SU-DHL-6 (cell line): ENCODE measurements at regions not wholly inside any gene's neighbourhood (a gene's known extent, or its start where the extent isn't known, plus 50 kb on each side); places are given as distances from the start of the nearest gene placed in this dataset.

ENCODE experiments used
- H2AFZ ChIP-seq: fragments of 200-600 bp; sonication (generic); 2 replicates; pipeline ENCODE4 v1.6.1; 2014; ENCODE audit warnings: low read depth, mild to moderate bottlenecking, moderate library complexity, mixed read lengths, antibody characterized with exemption, low read length; ENCODE audit not compliant: severe bottlenecking
- H3F3A ChIP-seq: fragments of 200-600 bp; shearing (Covaris generic); 2 replicates; pipeline ENCODE4 v1.6.0; 2016; ENCODE audit warnings: antibody characterized with exemption, mild to moderate bottlenecking; ENCODE audit not compliant: insufficient read depth
- H3K27ac ChIP-seq: fragments of 200-600 bp; sonication (generic); 2 replicates; pipeline ENCODE4 v1.5.1; 2016; ENCODE audit warnings: low read depth, mild to moderate bottlenecking, low read length, moderate library complexity, mixed read lengths
- H3K27me3 ChIP-seq: fragments of 200-600 bp; sonication (generic), shearing (Covaris generic); 2 replicates; pipeline ENCODE4 v1.6.0; 2014; ENCODE audit warnings: mild to moderate bottlenecking, low read length
- H3K36me3 ChIP-seq: fragments of 200-600 bp; sonication (generic); 2 replicates; pipeline ENCODE4 v1.6.1; 2014; ENCODE audit warnings: mild to moderate bottlenecking, low read length, mixed read lengths
- H3K4me2 ChIP-seq: fragments of 300-600, 200-600 bp; shearing (Covaris generic), sonication (generic); 2 replicates; pipeline ENCODE4 v1.6.0; 2014; ENCODE audit warnings: low read length, low read depth, mild to moderate bottlenecking; ENCODE audit not compliant: poor library complexity, severe bottlenecking
- H3K4me3 ChIP-seq: fragments of 200-600 bp; sonication (generic); 2 replicates; pipeline ENCODE4 v1.5.1; 2014; ENCODE audit warnings: antibody characterized with exemption, low read length, mild to moderate bottlenecking, mixed read lengths; ENCODE audit not compliant: insufficient read depth, poor library complexity, severe bottlenecking
- H3K79me2 ChIP-seq: fragments of 200-600 bp; sonication (generic); 2 replicates; pipeline ENCODE4 v1.6.1; 2014; ENCODE audit warnings: mild to moderate bottlenecking, low read length, moderate library complexity; ENCODE audit not compliant: insufficient read depth
- H3K9ac ChIP-seq: fragments of 200-600 bp; sonication (generic); 2 replicates; pipeline ENCODE4 v1.7.0; 2014; ENCODE audit warnings: mild to moderate bottlenecking, low read length
- H3K9me2 ChIP-seq: fragments of 200-600 bp; sonication (generic); replicated peaks from 2 replicates; pipeline ENCODE4 v1.6.1; 2014; ENCODE audit warnings: low read length; ENCODE audit not compliant: insufficient read depth
- H3K9me3 ChIP-seq: fragments of 200-600 bp; sonication (generic); 2 replicates; pipeline ENCODE4 v1.6.1; 2014; ENCODE audit warnings: low read length, mixed read lengths; ENCODE audit not compliant: insufficient read depth
- H4K20me1 ChIP-seq: fragments of 200-600 bp; sonication (generic); 2 replicates; pipeline ENCODE4 v1.6.1; 2014; ENCODE audit warnings: low read depth, mild to moderate bottlenecking, antibody characterized with exemption, low read length, moderate library complexity, mixed read lengths
- CTCF ChIP-seq: fragments of 200-600 bp; sonication (generic); IDR thresholded peaks from one replicate; pipeline ENCODE4 v1.5.1; 2017; ENCODE audit warnings: antibody characterized with exemption, mild to moderate bottlenecking, low read length, moderate library complexity; ENCODE audit not compliant: insufficient read depth, poor library complexity, severe bottlenecking
- EZH2phosphoT487 ChIP-seq: fragments of 200-600 bp; sonication (generic), shearing (Covaris generic); conservative IDR thresholded peaks from 2 replicates; pipeline ENCODE4 v1.6.1; 2018; ENCODE audit warnings: mild to moderate bottlenecking, antibody characterized with exemption, low read length, moderate library complexity, mixed read lengths

- H3F3A ChIP-seq: no peaks in the 10 kb centered on the region
- no peak overlapping the region for H2AFZ ChIP-seq
- 0 out of 2 replicates have a peak, but pooled peaks cover 4% of the 10 kb centered on the region for H3K27me3 ChIP-seq
- H3K79me2 ChIP-seq: no peaks in the 10 kb centered on the region
- no peak overlapping the region for H3K27ac ChIP-seq
- H3K9me2 ChIP-seq: no peaks in the 10 kb centered on the region
- no peaks in the 10 kb centered on the region for H3K36me3 ChIP-seq
- H3K4me2 ChIP-seq: no peak overlapping the region
- H3K9me3 ChIP-seq: no peaks in the 10 kb centered on the region
- H3K4me3 ChIP-seq: no peak overlapping the region
- H3K9ac ChIP-seq: no peak overlapping the region
- TF ChIP-seq CTCF: no peak
- TF ChIP-seq EZH2phosphoT487: no peak
- no peaks in the 10 kb centered on the region for H4K20me1 ChIP-seq
These were observed 205.6 kb upstream of the GGTLC1 start for GRCh38 chr20:24194143-24194542.

GRCh38 chr20:24190905-24191304, 202.3 kb upstream of the GGTLC1 start:
- no peak overlapping the region for H3K4me2 ChIP-seq
- H3F3A ChIP-seq: no peaks in the 10 kb centered on the region
- no peaks in the 10 kb centered on the region for H4K20me1 ChIP-seq
- no peak overlapping the region for H3K9ac ChIP-seq
- H3K27me3 ChIP-seq: 0 out of 2 replicates have a peak, but pooled peaks cover 4% of the 10 kb centered on the region
- H3K27ac ChIP-seq: no peak overlapping the region
- no peak overlapping the region for H2AFZ ChIP-seq
- H3K4me3 ChIP-seq: no peak overlapping the region
- no peaks in the 10 kb centered on the region for H3K9me2 ChIP-seq
- no peaks in the 10 kb centered on the region for H3K79me2 ChIP-seq
- H3K36me3 ChIP-seq: no peaks in the 10 kb centered on the region
- no peak for TF ChIP-seq EZH2phosphoT487
- no peak for TF ChIP-seq CTCF
- no peaks in the 10 kb centered on the region for H3K9me3 ChIP-seq

- Histone ChIP-seq H3K4me3 (no peak overlapping the region), H3K4me2 (no peak overlapping the region), H3K9ac (no peak overlapping the region), H3K27ac (no peak overlapping the region), H3K9me2 (no peaks in the 10 kb centered on the region), H4K20me1 (no peaks in the 10 kb centered on the region), H3K27me3 (no peaks in the 10 kb centered on the region), H3K79me2 (no peaks in the 10 kb centered on the region), H2AFZ (no peak overlapping the region), H3F3A (no peaks in the 10 kb centered on the region), H3K36me3 (no peaks in the 10 kb centered on the region), H3K9me3 (no peaks in the 10 kb centered on the region)
- TF ChIP-seq CTCF (no peak), EZH2phosphoT487 (no peak)
These were observed 197.2 kb upstream of the GGTLC1 start for GRCh38 chr20:24185791-24186190.
